Neural cell (in vitro differentiated cells): ENCODE measurements at regions not wholly inside any gene's neighbourhood (a gene's known extent, or its start where the extent isn't known, plus 50 kb on each side); places are given as distances from the start of the nearest gene placed in this dataset.

Source experiments
- H2AFZ ChIP-seq: fragments of 200-600, 300-800 bp; sonication (generic), shearing (Covaris generic); 2 replicates; pipeline ENCODE4 v1.6.0; 2014; ENCODE audit warnings: low read depth, mild to moderate bottlenecking, antibody characterized with exemption, low read length, moderate library complexity
- H3F3A ChIP-seq: fragments of 200-600 bp; shearing (Covaris generic); 2 replicates; pipeline ENCODE4 v1.6.1; 2016; ENCODE audit warnings: mild to moderate bottlenecking, moderate library complexity, mixed read lengths, antibody characterized with exemption, low read length; ENCODE audit not compliant: insufficient read depth, poor library complexity, severe bottlenecking
- H3K27ac ChIP-seq: fragments of 200-600, 300-800 bp; sonication (generic), shearing (Covaris generic); 2 replicates; pipeline ENCODE4 v1.5.1; 2014; ENCODE audit warnings: mild to moderate bottlenecking, low read length, moderate library complexity
- H3K27me3 ChIP-seq: fragments of 300-800, 200-600 bp; sonication (generic), shearing (Covaris generic); 2 replicates; pipeline ENCODE4 v1.6.0; 2014; ENCODE audit warnings: mild to moderate bottlenecking, low read depth, low read length, moderate library complexity; ENCODE audit not compliant: insufficient read depth
- H3K36me3 ChIP-seq: fragments of 300-800, 200-600 bp; sonication (generic), shearing (Covaris generic); 2 replicates; pipeline ENCODE4 v1.5.1; 2014; ENCODE audit warnings: mild to moderate bottlenecking, antibody characterized with exemption, low read length, moderate library complexity; ENCODE audit not compliant: insufficient read depth
- H3K4me2 ChIP-seq: fragments of 300-800, 200-600 bp; sonication (generic), shearing (Covaris generic); 2 replicates; pipeline ENCODE4 v1.6.0; 2014; ENCODE audit warnings: mild to moderate bottlenecking, low read length
- H3K4me3 ChIP-seq: fragments of 300-800, 200-600 bp; sonication (generic), shearing (Covaris generic); 2 replicates; pipeline ENCODE4 v1.5.1; 2014; ENCODE audit warnings: mild to moderate bottlenecking, low read length, moderate library complexity
- H3K79me2 ChIP-seq: fragments of 200-600 bp; shearing (Covaris generic); replicated peaks from 2 replicates; pipeline ENCODE4 v1.6.0; 2014; ENCODE audit warnings: mild to moderate bottlenecking, low read length, moderate library complexity; ENCODE audit not compliant: insufficient read depth
- H3K9ac ChIP-seq: fragments of 300-800, 200-600 bp; sonication (generic), shearing (Covaris generic); 2 replicates; pipeline ENCODE4 v1.6.1; 2016; ENCODE audit warnings: mild to moderate bottlenecking, low read length, mixed read lengths
- H3K9me2 ChIP-seq: fragments of 200-600 bp; shearing (Covaris generic); 2 replicates; pipeline ENCODE4 v1.6.1; 2016; ENCODE audit warnings: mild to moderate bottlenecking, low read length, mixed read lengths; ENCODE audit not compliant: insufficient read depth
- H3K9me3 ChIP-seq: fragments of 200-600, 300-800 bp; sonication (generic), shearing (Covaris generic); 2 replicates; pipeline ENCODE4 v1.6.1; 2016; ENCODE audit warnings: mild to moderate bottlenecking, mixed run types, low read length, moderate library complexity, mixed read lengths
- H4K20me1 ChIP-seq: fragments of 200-600 bp; shearing (Covaris generic); 2 replicates; pipeline ENCODE4 v1.6.1; 2016; ENCODE audit warnings: mild to moderate bottlenecking, mixed run types; ENCODE audit not compliant: insufficient read depth
- CTCF ChIP-seq: fragments of 450-650 bp; IDR thresholded peaks from 2 replicates; pipeline ENCODE4 v1.5.1; 2014; ENCODE audit warnings: antibody characterized with exemption, mild to moderate bottlenecking, moderate library complexity; ENCODE audit not compliant: poor library complexity, severe bottlenecking
- EP300 ChIP-seq: fragments of 450-650 bp; conservative IDR thresholded peaks from 2 replicates; pipeline ENCODE4 v1.6.1; 2014; ENCODE audit warnings: antibody characterized with exemption, mild to moderate bottlenecking, moderate library complexity; ENCODE audit not compliant: poor library complexity, severe bottlenecking
- EZH2 ChIP-seq: fragments of 200-600, 300-800 bp; shearing (Covaris generic), sonication (generic); IDR thresholded peaks from 2 replicates; pipeline ENCODE4 v1.6.1; 2014; ENCODE audit warnings: antibody characterized with exemption, low read length, borderline replicate concordance, mild to moderate bottlenecking; ENCODE audit not compliant: insufficient read depth, poor library complexity, severe bottlenecking
- MXI1 ChIP-seq: fragments of 450-650 bp; conservative IDR thresholded peaks from 2 replicates; pipeline ENCODE4 v1.6.1; 2014; ENCODE audit warnings: antibody characterized with exemption, mild to moderate bottlenecking; ENCODE audit not compliant: poor library complexity, severe bottlenecking
- POLR2AphosphoS5 ChIP-seq: IDR thresholded peaks from 2 replicates; pipeline ENCODE4 v1.6.1; 2012
- RAD21 ChIP-seq: fragments of 450-650 bp; conservative IDR thresholded peaks from 2 replicates; pipeline ENCODE4 v1.6.1; 2014; ENCODE audit warnings: antibody characterized with exemption, mild to moderate bottlenecking, moderate library complexity
- REST ChIP-seq: IDR thresholded peaks from 2 replicates; pipeline ENCODE4 v1.6.1; 2012; ENCODE audit warnings: borderline replicate concordance
- SMC3 ChIP-seq: fragments of 450-650 bp; conservative IDR thresholded peaks from 2 replicates; pipeline ENCODE4 v1.6.1; 2014; ENCODE audit warnings: antibody characterized with exemption, mild to moderate bottlenecking, moderate library complexity; ENCODE audit not compliant: poor library complexity
- TAF1 ChIP-seq: IDR thresholded peaks from 2 replicates; pipeline ENCODE4 v1.6.1; 2012; ENCODE audit warnings: low read depth

- TF ChIP-seq MXI1 (no peak), RAD21 (no peak), CTCF (no peak), POLR2AphosphoS5 (no peak), EP300 (no peak), TAF1 (no peak), REST (no peak)
- H2AFZ ChIP-seq, result no peak overlapping the region
- H3K79me2 ChIP-seq, result no peaks in the 10 kb centered on the region
- no peaks in the 10 kb centered on the region for H3K36me3 ChIP-seq
- H3F3A ChIP-seq, result no peaks in the 10 kb centered on the region
- H3K9me3 ChIP-seq, result no peaks in the 10 kb centered on the region
- no peak overlapping the region for H3K4me3 ChIP-seq
- H4K20me1 ChIP-seq, result no peaks in the 10 kb centered on the region
- H3K9ac ChIP-seq, result no peak overlapping the region
- no peaks in the 10 kb centered on the region for H3K27me3 ChIP-seq
- no peak overlapping the region for H3K4me2 ChIP-seq
- no peaks in the 10 kb centered on the region for H3K9me2 ChIP-seq
- H3K27ac ChIP-seq, result no peak overlapping the region
These were observed 539.0 kb downstream of the ARL4A start for GRCh38 chr7:13226385-13226784.

- Histone ChIP-seq H3K9me2 (no peaks in the 10 kb centered on the region), H3F3A (no peaks in the 10 kb centered on the region), H4K20me1 (no peaks in the 10 kb centered on the region), H3K79me2 (no peaks in the 10 kb centered on the region), H3K36me3 (no peaks in the 10 kb centered on the region), H3K4me2 (no peak overlapping the region), H3K9ac (no peak overlapping the region), H3K9me3 (no peaks in the 10 kb centered on the region), H3K4me3 (no peak overlapping the region), H2AFZ (no peak overlapping the region), H3K27ac (no peak overlapping the region), H3K27me3 (no peaks in the 10 kb centered on the region)
- TF ChIP-seq SMC3, result no peak
- TF ChIP-seq REST, result no peak
- no peak for TF ChIP-seq POLR2AphosphoS5
- TF ChIP-seq MXI1, result no peak
- no peak for TF ChIP-seq EP300
- TF ChIP-seq TAF1, result no peak
- no peak for TF ChIP-seq RAD21
- TF ChIP-seq EZH2, result no peak
- TF ChIP-seq CTCF, result no peak
These were observed 543.8 kb downstream of the ARL4A start for GRCh38 chr7:13231216-13231615.
